Lower leg skin (tissue), 4 donors: ENCODE measurements at regions not wholly inside any gene's neighbourhood (a gene's known extent, or its start where the extent isn't known, plus 50 kb on each side); places are given as distances from the start of the nearest gene placed in this dataset.
"Not testable (repeated sequence)": the region's sequence is repeated elsewhere in the genome, so short reads cannot be mapped to it uniquely, and the experiment has no call there.

Source experiments
- DNase-seq, 2 donors: peaks; one replicate each; pipeline ENCODE4 v3.0.0-alpha.2; 2019; ENCODE audit warnings: low spot score in 2 of 2
- H3K4me3 ChIP-seq: fragments of 200-600 bp; sonication (generic); 2 replicates; pipeline ENCODE4 v1.5.1; 2017; ENCODE audit warnings: mild to moderate bottlenecking, low read depth; ENCODE audit not compliant: poor library complexity, severe bottlenecking
- CTCF ChIP-seq, 3 donors: fragments of 450-650 bp; IDR thresholded peaks; one replicate each; pipeline ENCODE4 v1.5.1; 2016; ENCODE audit warnings: antibody characterized with exemption in 3 of 3, mild to moderate bottlenecking in 3 of 3, moderate library complexity in 2 of 3
- POLR2A ChIP-seq, 2 donors: fragments of 450-650 bp; IDR thresholded peaks; one replicate each; pipeline ENCODE4 v1.6.1; 2016 to 2017; ENCODE audit warnings: antibody characterized with exemption in 2 of 2, mild to moderate bottlenecking in 1 of 2, moderate library complexity in 1 of 2
- WGBS, 2 donors: methylation state at CpG; one replicate each; pipeline ENCODE4 v1.1.5; 2018; 5-methylcytosine and 5-hydroxymethylcytosine counted together
- intact Hi-C: fragments of 100-400 bp; cut with DNase I; formaldehyde crosslinking; loops from one replicate; pipeline ENCODE4 v1.15.0; 2023; ENCODE audit warnings: low total_unique reads

DNA sequence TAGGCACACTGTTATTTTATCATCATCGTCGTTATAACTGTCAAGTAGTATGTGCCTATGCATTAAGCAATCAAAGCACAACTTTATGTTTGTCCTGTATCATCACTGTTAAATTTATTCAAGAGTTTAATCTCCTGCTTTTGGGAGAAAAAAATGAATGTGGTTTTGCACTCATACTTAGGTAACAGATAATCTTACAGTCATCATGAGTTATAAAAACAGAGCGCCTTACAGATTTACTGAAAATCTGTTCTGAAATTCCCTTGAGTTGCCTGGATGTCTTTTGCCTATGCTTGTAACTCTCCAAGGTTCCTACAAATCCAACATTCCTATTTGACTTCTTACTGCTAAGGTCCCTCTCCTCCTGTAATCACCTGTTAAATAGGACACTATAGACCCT lies 307.3 kb downstream of the ZIC4 start:
- TF ChIP-seq CTCF (IDR thresholded peaks at IDR 0.05) = no peak
- TF ChIP-seq POLR2A (IDR thresholded peaks at IDR 0.05) = no peak
- DNase-seq = no peak
- 95% methylated on average over 3 of the region's 3 CpGs for WGBS, 2 donors
- intact Hi-C loops = no loop called here
- H3K4me3 ChIP-seq = no peak overlapping the region

- H3K4me3 ChIP-seq = no peak overlapping the region
- intact Hi-C loops = no loop called here
- WGBS, 2 donors = 63 to 69% methylated on average over 2 of the region's 2 CpGs
- no peak for DNase-seq
- TF ChIP-seq CTCF (IDR thresholded peaks at IDR 0.05) (no peak), POLR2A (IDR thresholded peaks at IDR 0.05) (no peak)
Observed at GRCh38 chr3:147090461-147090860, 315.9 kb downstream of the ZIC4 start.

DNA sequence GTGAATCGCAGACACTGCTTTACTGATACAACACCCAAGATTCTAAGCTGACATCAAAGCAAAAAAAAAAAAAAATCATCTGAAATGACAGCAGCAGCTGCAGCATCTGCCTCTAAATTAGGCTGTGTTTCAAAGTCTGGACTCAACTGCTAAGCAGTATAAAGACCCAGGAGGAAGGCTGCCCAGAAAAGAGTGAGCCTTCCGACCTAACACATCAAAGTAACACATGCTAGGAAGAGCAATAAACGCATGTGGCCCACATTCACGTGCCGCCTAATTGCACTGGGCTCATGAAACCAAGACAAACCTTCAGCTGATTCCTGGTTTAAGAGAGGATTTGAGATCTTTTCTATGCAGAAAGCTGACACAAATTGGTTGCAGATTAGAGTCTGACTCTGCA lies 317.1 kb downstream of the ZIC4 start:
- no peak for TF ChIP-seq POLR2A (IDR thresholded peaks at IDR 0.05)
- no peak for TF ChIP-seq CTCF (IDR thresholded peaks at IDR 0.05)
- 45 to 56% methylated on average over 5 of the region's 5 CpGs for WGBS, 2 donors
- H3K4me3 ChIP-seq = no peak overlapping the region
- intact Hi-C loops = no loop called here
- DNase-seq = no peak

GRCh38 chr3:147059500-147059899 lies 346.8 kb downstream of the ZIC4 start:
- WGBS, 2 donors = 81 to 86% methylated on average over 6 of the region's 6 CpGs
- intact Hi-C loops, H3K4me3 ChIP-seq, DNase-seq: not testable (repeated sequence)

GRCh38 chr3:147049821-147050220 lies 356.5 kb downstream of the ZIC4 start:
- no peak for DNase-seq
- WGBS, 2 donors = 21% methylated on average over 9 of the region's 9 CpGs
- TF ChIP-seq POLR2A (IDR thresholded peaks at IDR 0.05) (no peak), CTCF (IDR thresholded peaks at IDR 0.05) (no peak)
- H3K4me3 ChIP-seq = no peak overlapping the region
- intact Hi-C loops = no loop called here

DNA sequence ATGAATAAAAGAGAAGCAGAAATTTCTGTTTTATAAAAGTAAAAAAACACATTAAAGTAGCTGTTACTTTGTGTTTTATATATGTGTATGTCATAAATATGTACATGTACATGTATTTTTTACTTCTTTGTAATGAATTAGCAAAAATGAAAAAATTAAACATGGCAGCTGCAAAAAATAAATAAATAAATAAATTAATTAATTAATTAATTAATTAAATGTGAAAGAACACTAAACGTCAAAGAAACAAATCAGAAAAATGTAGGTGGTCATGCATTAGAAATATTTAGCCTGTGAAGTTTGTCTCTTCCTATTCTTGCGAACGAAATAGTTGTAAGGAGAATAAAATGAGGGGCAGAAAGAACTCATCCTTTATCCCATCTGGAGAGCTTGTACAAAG lies 357.0 kb downstream of the ZIC4 start:
- TF ChIP-seq CTCF (IDR thresholded peaks at IDR 0.05) (no peak), POLR2A (IDR thresholded peaks at IDR 0.05) (no peak)
- DNase-seq = no peak
- intact Hi-C loops = no loop called here
- WGBS, 2 donors = 75 to 86% methylated on average over 3 of the region's 3 CpGs
- no peak overlapping the region for H3K4me3 ChIP-seq
